HepG2 (cell line): ENCODE measurements at regions not wholly inside any gene's neighbourhood (a gene's known extent, or its start where the extent isn't known, plus 50 kb on each side); places are given as distances from the start of the nearest gene placed in this dataset.

ENCODE experiments used
- ATAC-seq: fragments of 200-7000 bp; cut with Tn5 transposase; 3 replicates; pipeline ENCODE4 v1.9.1; 2020; ENCODE audit warnings: mild to moderate bottlenecking, moderate library complexity
- BruUV-seq: library from RNA; stranded (reverse); fragments of 400-500 nt; replicated peaks from 2 replicates; lab custom pipeline; 2021; lab: Mats Ljungman, UMichigan
- CTCF ChIA-PET: fragments of 300-600 bp; formaldehyde crosslinking; extraction: SDS; loops from one replicate; lab custom pipeline; 2021; ENCODE audit warnings: low total read pairs, inconsistent platforms, low intra/inter-chr PET ratio; lab: Yijun Ruan, JAX
- POLR2A ChIA-PET: fragments of 350-600 bp; sonication (Branson Sonifier 250); formaldehyde crosslinking; loops from one replicate; lab custom pipeline; 2020; ENCODE audit warnings: antibody characterized with exemption, inconsistent platforms; lab: Yijun Ruan, JAX
- DNase-seq: peaks from one replicate; pipeline ENCODE4 v3.0.0-alpha.2; 2015; ENCODE audit warnings: low spot score
- FAIRE-seq: peaks from 3 replicates; lab custom pipeline; 2011; peaks lifted over from hg19 to GRCh38; lab: Jason Lieb, UNC
- H2AFZ ChIP-seq: one replicate; pipeline ENCODE4 v1.6.1; 2011; ENCODE audit warnings: low read length, inconsistent platforms
- H3K27ac ChIP-seq: fragments of 300-600 bp; 3 replicates; pipeline ENCODE4 v1.8.0; 2011; ENCODE audit warnings: mixed run types, mild to moderate bottlenecking, mixed read lengths, low read length, inconsistent platforms; ENCODE audit not compliant: insufficient read depth; ENCODE audit errors: extremely low read length
- H3K27me3 ChIP-seq, 2 experiments: fragments of 200-600 bp in 1 of 2; 2 replicates in 1 of 2; 3 replicates in 1 of 2; pipeline versions ENCODE4 v1.6.0 to v1.8.0; 2011; ENCODE audit warnings: low read length in 2 of 2, mild to moderate bottlenecking in 2 of 2, moderate library complexity in 2 of 2, inconsistent platforms in 1 of 2; ENCODE audit not compliant: insufficient read depth in 2 of 2, control insufficient read depth in 1 of 2
- H3K36me3 ChIP-seq, 2 experiments: fragments of 200-600 bp in 1 of 2; replicated peaks in 1 of 2; 2 replicates in 1 of 2; 3 replicates in 1 of 2; pipeline versions ENCODE4 v1.5.1 to v1.8.0; 2011; ENCODE audit warnings: low read length in 2 of 2, inconsistent platforms in 1 of 2; ENCODE audit not compliant: insufficient read depth in 2 of 2, control insufficient read depth in 1 of 2
- H3K4me1 ChIP-seq: 2 replicates; pipeline ENCODE4 v1.5.1; 2012; ENCODE audit warnings: low read length, inconsistent platforms; ENCODE audit not compliant: insufficient read depth
- H3K4me2 ChIP-seq: 2 replicates; pipeline ENCODE4 v1.6.0; 2011; ENCODE audit warnings: low read depth, low read length, inconsistent platforms
- H3K4me3 ChIP-seq, 3 experiments: fragments of 200-600 bp in 1 of 3; sonication (generic), shearing (Covaris generic) in 1 of 3; replicated peaks in 1 of 3; 2 replicates each; pipeline ENCODE4 v1.5.1; 2011 to 2016; ENCODE audit warnings: low read length in 3 of 3, inconsistent platforms in 2 of 3, low read depth in 2 of 3, mild to moderate bottlenecking in 2 of 3, control low read depth in 1 of 3, mixed read lengths in 1 of 3; ENCODE audit not compliant: insufficient read depth in 1 of 3
- H3K79me2 ChIP-seq: one replicate; pipeline ENCODE4 v1.6.1; 2011; ENCODE audit warnings: low read length, inconsistent platforms; ENCODE audit not compliant: insufficient read depth
- H3K9ac ChIP-seq: 2 replicates; pipeline ENCODE4 v1.6.0; 2011; ENCODE audit warnings: mild to moderate bottlenecking, low read depth, low read length, inconsistent platforms; ENCODE audit not compliant: insufficient read depth
- H3K9me3 ChIP-seq: 2 replicates; pipeline ENCODE4 v1.5.1; 2012; ENCODE audit warnings: mild to moderate bottlenecking, low read length
- H4K20me1 ChIP-seq: 2 replicates; pipeline ENCODE4 v1.6.0; 2011; ENCODE audit warnings: inconsistent platforms, mild to moderate bottlenecking, low read length, moderate library complexity; ENCODE audit not compliant: insufficient read depth
- GATA4 ChIP-seq: sonication (generic); IDR thresholded peaks from 2 replicates; pipeline ENCODE4 v1.6.1; 2016; ENCODE audit warnings: antibody characterized with exemption, low read depth, borderline replicate concordance
- GATAD2A ChIP-seq: IDR thresholded peaks from 2 replicates; pipeline ENCODE4 v1.6.1; 2016
- GTF2F1 ChIP-seq: fragments of 150-350 bp; IDR thresholded peaks from 2 replicates; pipeline ENCODE4 v1.6.1; 2014; ENCODE audit warnings: low read length
- HNF4A ChIP-seq: sonication (generic); formaldehyde crosslinking; IDR thresholded peaks from 2 replicates; pipeline ENCODE4 v1.4.0; 2020; ENCODE audit warnings: missing genetic modification reagents
- KDM3A ChIP-seq: IDR thresholded peaks from 2 replicates; pipeline ENCODE4 v1.6.1; 2018; ENCODE audit warnings: low read depth, missing compliant biosample characterization
- KMT2A ChIP-seq: sonication (generic); formaldehyde crosslinking; IDR thresholded peaks from 2 replicates; pipeline ENCODE4 v1.4.0; 2020; ENCODE audit warnings: missing genetic modification reagents
- MAFK ChIP-seq, 2 experiments: IDR thresholded peaks in 1 of 2; conservative IDR thresholded peaks in 1 of 2; 2 replicates each; pipeline ENCODE4 v1.6.1; 2011; ENCODE audit warnings: improper control_type of control experiment in 2 of 2, low read length in 2 of 2
- NR2F6 ChIP-seq, 2 experiments: IDR thresholded peaks; 2 replicates each; pipeline ENCODE4 v1.6.1; 2016; ENCODE audit warnings: antibody characterized with exemption in 1 of 2, mild to moderate bottlenecking in 1 of 2
- TEAD2 ChIP-seq: sonication (generic); formaldehyde crosslinking; IDR thresholded peaks from 2 replicates; pipeline ENCODE4 v1.9.0; 2021; ENCODE audit warnings: missing genetic modification reagents
- TFE3 ChIP-seq: IDR thresholded peaks from 2 replicates; pipeline ENCODE4 v1.6.1; 2016
- ZBTB3 ChIP-seq: sonication (generic); formaldehyde crosslinking; IDR thresholded peaks from 2 replicates; pipeline ENCODE4 v1.4.0; 2020; ENCODE audit warnings: low read depth, mild to moderate bottlenecking, moderate library complexity, missing genetic modification reagents, borderline replicate concordance
- ZBTB8A ChIP-seq: sonication (generic); formaldehyde crosslinking; IDR thresholded peaks from 2 replicates; pipeline ENCODE4 v1.4.0; 2020; ENCODE audit warnings: mild to moderate bottlenecking, low read depth, missing genetic modification reagents, borderline replicate concordance
- ZFP62 ChIP-seq: sonication (generic); formaldehyde crosslinking; IDR thresholded peaks from 2 replicates; pipeline ENCODE4 v1.4.0; 2020; ENCODE audit warnings: missing genetic modification reagents
- ZNF33B ChIP-seq: sonication (generic); formaldehyde crosslinking; IDR thresholded peaks from 2 replicates; pipeline ENCODE4 v1.5.1; 2020; ENCODE audit warnings: mild to moderate bottlenecking, missing genetic modification reagents
- ZNF709 ChIP-seq: sonication (generic); formaldehyde crosslinking; IDR thresholded peaks from 2 replicates; pipeline ENCODE4 v1.5.0; 2020; ENCODE audit warnings: mild to moderate bottlenecking, missing genetic modification reagents
- ZNF83 ChIP-seq: sonication (generic); formaldehyde crosslinking; IDR thresholded peaks from 2 replicates; pipeline ENCODE4 v1.4.0; 2020; ENCODE audit warnings: missing genetic modification reagents, mild to moderate bottlenecking, borderline replicate concordance
- WGBS: methylation state at CpG from one replicate; pipeline ENCODE4 v1.1.6; 2017; ENCODE audit warnings: low lambda C conversion rate; 5-methylcytosine and 5-hydroxymethylcytosine counted together
- in situ Hi-C: cut with HindIII; loops from 2 replicates; pipeline ENCODE4 v1.10.0; 2017; ENCODE audit warnings: low pct_unique_long_range_greater_than_20kb; ENCODE audit not compliant: extremely low pct_ligation_motif_present
- intact Hi-C: fragments of 100-400 bp; cut with micrococcal nuclease; formaldehyde crosslinking; loops from one replicate; pipeline ENCODE4 v1.10.0; 2022; ENCODE audit not compliant: unreplicated experiment

GRCh38 chr18:2442006-2442405 lies 129.3 kb downstream of the METTL4 start:
- Histone ChIP-seq H3K9me3 (no peaks in the 10 kb centered on the region), H3K79me2 (no peaks in the 10 kb centered on the region), H3K4me1 (no peaks in the 10 kb centered on the region), H3K4me3 (no peak overlapping the region), H3K4me2 (no peak overlapping the region), H4K20me1 (no peaks in the 10 kb centered on the region), H3K9ac (no peak overlapping the region), H3K36me3 (no peaks in the 10 kb centered on the region)
- ATAC-seq, result no peak
- WGBS, result 13% methylated on average over 3 of the region's 3 CpGs
- no peak for FAIRE-seq
- ChIA-PET POLR2A (no interaction called here), CTCF (no interaction called here)
- TF ChIP-seq ZNF33B (CRISPR knock-in tag) (no peak), NR2F6 (IDR thresholded peaks at IDR 0.05) (no peak), NR2F6 (CRISPR knock-in tag; IDR thresholded peaks at IDR 0.05) (no peak), KMT2A (CRISPR knock-in tag) (no peak), KDM3A (CRISPR knock-in tag) (no peak), MAFK (conservative IDR thresholded peaks at IDR 0.05 in 1 of 2, IDR thresholded peaks at IDR 0.05 in 1 of 2; ENCODE audit: low read length in 2 of 2) (no peak), TFE3 (CRISPR knock-in tag) (no peak), ZFP62 (CRISPR knock-in tag) (no peak), GTF2F1 (no peak), ZBTB8A (no peak), ZNF83 (CRISPR knock-in tag) (no peak), TEAD2 (CRISPR knock-in tag) (no peak), GATAD2A (CRISPR knock-in tag) (no peak), GATA4 (no peak), HNF4A (no peak), ZBTB3 (CRISPR knock-in tag) (no peak), ZNF709 (CRISPR knock-in tag) (no peak)
- TF ChIP-seq, all 625 proteins: peak for 0
- DNase-seq, result no peak
- Histone ChIP-seq H3K27me3 (no peaks in the 10 kb centered on the region; a peak in 1 of 5 replicates), H2AFZ (no peak overlapping the region), H3K27ac (no peak overlapping the region)
- BruUV-seq, result no TSS peak
- in situ Hi-C loops (no loop called here), intact Hi-C loops (no loop called here)
